ENCODE measurements at regions not wholly inside any gene's neighbourhood (a gene's known extent, or its start where the extent isn't known, plus 50 kb on each side); places are given as distances from the start of the nearest gene placed in this dataset.

GRCh38 chr13:108560093-108560492 is 69.3 kb upstream of the MYO16 start:
- Histone ChIP-seq H3K9me3 (ENCODE audit: low read length) (no peaks in the 10 kb centered on the region), H3K79me2 (ENCODE audit: insufficient read depth, low read length) (no peaks in the 10 kb centered on the region), H3K36me3 (ENCODE audit: insufficient read depth, low read length) (no peaks in the 10 kb centered on the region)

GRCh38 chr13:108561149-108561548 is 68.3 kb upstream of the MYO16 start:
- Histone ChIP-seq H3K9ac (ENCODE audit: low read length) (no peak overlapping the region), H4K20me1 (ENCODE audit: insufficient read depth, low read length) (no peaks in the 10 kb centered on the region), H3K9me3 (ENCODE audit: low read length) (no peaks in the 10 kb centered on the region), H3K4me1 (ENCODE audit: insufficient read depth, low read length, severe bottlenecking) (no peaks in the 10 kb centered on the region), H3K27ac (ENCODE audit: low read depth, low read length, poor library complexity, severe bottlenecking) (no peak overlapping the region), H2AFZ (ENCODE audit: low read length) (no peak overlapping the region), H3K9me2 (ENCODE audit: low read depth, low read length) (no peaks in the 10 kb centered on the region), H3F3A (ENCODE audit: insufficient read depth, low read length) (no peaks in the 10 kb centered on the region), H3K36me3 (ENCODE audit: insufficient read depth, low read length) (no peaks in the 10 kb centered on the region), H3K79me2 (ENCODE audit: insufficient read depth, low read length) (no peaks in the 10 kb centered on the region), H3K4me2 (ENCODE audit: low read length) (no peak overlapping the region), H3K27me3 (ENCODE audit: insufficient read depth, low read length) (no peaks in the 10 kb centered on the region), H3K4me3 (ENCODE audit: low read depth, low read length, poor library complexity, severe bottlenecking) (no peak overlapping the region)
- TF ChIP-seq EZH2 (IDR thresholded peaks at IDR 0.05; ENCODE audit: borderline replicate concordance, low read length) (no peak), CTCF (IDR thresholded peaks at IDR 0.05; ENCODE audit: low read length) (no peak)

More at GRCh38 chr13:108560093-108560492, 69.3 kb upstream of the MYO16 start:
- no peaks in the 10 kb centered on the region for H3K9me2 ChIP-seq (ENCODE audit: low read depth, low read length)
- H3F3A ChIP-seq (ENCODE audit: insufficient read depth, low read length), result no peaks in the 10 kb centered on the region
- no peak overlapping the region for H3K27ac ChIP-seq (ENCODE audit: low read depth, low read length, poor library complexity, severe bottlenecking)
- no peaks in the 10 kb centered on the region for H3K27me3 ChIP-seq (ENCODE audit: insufficient read depth, low read length)
- TF ChIP-seq CTCF (IDR thresholded peaks at IDR 0.05; ENCODE audit: low read length), result no peak
- no peak for TF ChIP-seq EZH2 (IDR thresholded peaks at IDR 0.05; ENCODE audit: borderline replicate concordance, low read length)
- H3K4me2 ChIP-seq (ENCODE audit: low read length), result no peak overlapping the region
- H4K20me1 ChIP-seq (ENCODE audit: insufficient read depth, low read length), result no peaks in the 10 kb centered on the region
- H3K9ac ChIP-seq (ENCODE audit: low read length), result no peak overlapping the region
- no peaks in the 10 kb centered on the region for H3K4me1 ChIP-seq (ENCODE audit: insufficient read depth, low read length, severe bottlenecking)
- H2AFZ ChIP-seq (ENCODE audit: low read length), result no peak overlapping the region
- H3K4me3 ChIP-seq (ENCODE audit: low read depth, low read length, poor library complexity, severe bottlenecking), result no peak overlapping the region

GRCh38 chr13:108566413-108567170 is 62.8 kb upstream of the MYO16 start:
- Histone ChIP-seq H3K36me3 (ENCODE audit: insufficient read depth, low read length) (no peaks in the 10 kb centered on the region), H3K9ac (ENCODE audit: low read length) (no peak overlapping the region), H3K27ac (ENCODE audit: low read depth, low read length, poor library complexity, severe bottlenecking) (no peak overlapping the region), H3K9me3 (ENCODE audit: low read length) (no peaks in the 10 kb centered on the region), H4K20me1 (ENCODE audit: insufficient read depth, low read length) (no peaks in the 10 kb centered on the region), H3K9me2 (ENCODE audit: low read depth, low read length) (no peaks in the 10 kb centered on the region), H3F3A (ENCODE audit: insufficient read depth, low read length) (no peaks in the 10 kb centered on the region), H3K27me3 (ENCODE audit: insufficient read depth, low read length) (no peaks in the 10 kb centered on the region), H3K79me2 (ENCODE audit: insufficient read depth, low read length) (no peaks in the 10 kb centered on the region), H3K4me2 (ENCODE audit: low read length) (no peak overlapping the region), H3K4me3 (ENCODE audit: low read depth, low read length, poor library complexity, severe bottlenecking) (no peak overlapping the region), H2AFZ (ENCODE audit: low read length) (no peak overlapping the region), H3K4me1 (ENCODE audit: insufficient read depth, low read length, severe bottlenecking) (no peaks in the 10 kb centered on the region)
- no peak for TF ChIP-seq CTCF (IDR thresholded peaks at IDR 0.05; ENCODE audit: low read length)
- TF ChIP-seq EZH2 (IDR thresholded peaks at IDR 0.05; ENCODE audit: borderline replicate concordance, low read length), result no peak

Measured in OCI-LY1 (cell line).